ENCODE measurements at regions not wholly inside any gene's neighbourhood (a gene's known extent, or its start where the extent isn't known, plus 50 kb on each side); places are given as distances from the start of the nearest gene placed in this dataset.

- Histone ChIP-seq H3K4me3 (ENCODE audit: low read depth in 1 of 3, low read length in 3 of 3) (no peak overlapping the region), H3K27me3 (ENCODE audit: control insufficient read depth in 4 of 4, insufficient read depth in 4 of 4, low read length in 3 of 4) (peaks cover 0 to 3% (median 0%) of the 10 kb centered on the region in 4 donors), H3K4me1 (ENCODE audit: control insufficient read depth in 4 of 4, insufficient read depth in 4 of 4, low read length in 3 of 4) (no peaks in the 10 kb centered on the region), H3K27ac (ENCODE audit: low read depth in 1 of 2, low read length in 2 of 2) (no peak overlapping the region), H3K9me3 (ENCODE audit: control insufficient read depth in 4 of 4, low read length in 3 of 4) (no peaks in the 10 kb centered on the region), H3K36me3 (ENCODE audit: control insufficient read depth in 4 of 4, insufficient read depth in 3 of 4, low read depth in 1 of 4, low read length in 3 of 4) (no peaks in the 10 kb centered on the region), H3K9ac (ENCODE audit: low read depth in 1 of 2, low read length in 2 of 2) (no peak overlapping the region)
- WGBS: 80% methylated on average over 12 of the region's 12 CpGs
- no peak for TF ChIP-seq GABPA (IDR thresholded peaks at IDR 0.05 in 1 of 2, conservative IDR thresholded peaks at IDR 0.05 in 1 of 2)
- TF ChIP-seq, protein P1, sequence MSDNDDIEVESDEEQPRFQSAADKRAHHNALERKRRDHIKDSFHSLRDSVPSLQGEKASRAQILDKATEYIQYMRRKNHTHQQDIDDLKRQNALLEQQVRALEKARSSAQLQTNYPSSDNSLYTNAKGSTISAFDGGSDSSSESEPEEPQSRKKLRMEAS (IDR thresholded peaks at IDR 0.05): no peak
- TF ChIP-seq, protein P2, sequence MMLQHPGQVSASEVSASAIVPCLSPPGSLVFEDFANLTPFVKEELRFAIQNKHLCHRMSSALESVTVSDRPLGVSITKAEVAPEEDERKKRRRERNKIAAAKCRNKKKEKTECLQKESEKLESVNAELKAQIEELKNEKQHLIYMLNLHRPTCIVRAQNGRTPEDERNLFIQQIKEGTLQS (IDR thresholded peaks at IDR 0.05): no peak
- no peak for TF ChIP-seq RAD21 (IDR thresholded peaks at IDR 0.05)
- TF ChIP-seq RXRA (IDR thresholded peaks at IDR 0.05): no peak
- no peak for TF ChIP-seq SP1 (IDR thresholded peaks at IDR 0.05)
- TF ChIP-seq TAF1 (conservative IDR thresholded peaks at IDR 0.05): no peak
- no peak for TF ChIP-seq REST (IDR thresholded peaks at IDR 0.05)
- TF ChIP-seq, protein P3, sequence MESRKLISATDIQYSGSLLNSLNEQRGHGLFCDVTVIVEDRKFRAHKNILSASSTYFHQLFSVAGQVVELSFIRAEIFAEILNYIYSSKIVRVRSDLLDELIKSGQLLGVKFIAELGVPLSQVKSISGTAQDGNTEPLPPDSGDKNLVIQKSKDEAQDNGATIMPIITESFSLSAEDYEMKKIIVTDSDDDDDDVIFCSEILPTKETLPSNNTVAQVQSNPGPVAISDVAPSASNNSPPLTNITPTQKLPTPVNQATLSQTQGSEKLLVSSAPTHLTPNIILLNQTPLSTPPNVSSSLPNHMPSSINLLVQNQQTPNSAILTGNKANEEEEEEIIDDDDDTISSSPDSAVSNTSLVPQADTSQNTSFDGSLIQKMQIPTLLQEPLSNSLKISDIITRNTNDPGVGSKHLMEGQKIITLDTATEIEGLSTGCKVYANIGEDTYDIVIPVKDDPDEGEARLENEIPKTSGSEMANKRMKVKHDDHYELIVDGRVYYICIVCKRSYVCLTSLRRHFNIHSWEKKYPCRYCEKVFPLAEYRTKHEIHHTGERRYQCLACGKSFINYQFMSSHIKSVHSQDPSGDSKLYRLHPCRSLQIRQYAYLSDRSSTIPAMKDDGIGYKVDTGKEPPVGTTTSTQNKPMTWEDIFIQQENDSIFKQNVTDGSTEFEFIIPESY (IDR thresholded peaks at IDR 0.05): no peak
- no peak for TF ChIP-seq HNF4G (IDR thresholded peaks at IDR 0.05)
- no peak for TF ChIP-seq EGR1 (IDR thresholded peaks at IDR 0.05; ENCODE audit: low read depth in 2 of 2)
- TF ChIP-seq, protein P4, sequence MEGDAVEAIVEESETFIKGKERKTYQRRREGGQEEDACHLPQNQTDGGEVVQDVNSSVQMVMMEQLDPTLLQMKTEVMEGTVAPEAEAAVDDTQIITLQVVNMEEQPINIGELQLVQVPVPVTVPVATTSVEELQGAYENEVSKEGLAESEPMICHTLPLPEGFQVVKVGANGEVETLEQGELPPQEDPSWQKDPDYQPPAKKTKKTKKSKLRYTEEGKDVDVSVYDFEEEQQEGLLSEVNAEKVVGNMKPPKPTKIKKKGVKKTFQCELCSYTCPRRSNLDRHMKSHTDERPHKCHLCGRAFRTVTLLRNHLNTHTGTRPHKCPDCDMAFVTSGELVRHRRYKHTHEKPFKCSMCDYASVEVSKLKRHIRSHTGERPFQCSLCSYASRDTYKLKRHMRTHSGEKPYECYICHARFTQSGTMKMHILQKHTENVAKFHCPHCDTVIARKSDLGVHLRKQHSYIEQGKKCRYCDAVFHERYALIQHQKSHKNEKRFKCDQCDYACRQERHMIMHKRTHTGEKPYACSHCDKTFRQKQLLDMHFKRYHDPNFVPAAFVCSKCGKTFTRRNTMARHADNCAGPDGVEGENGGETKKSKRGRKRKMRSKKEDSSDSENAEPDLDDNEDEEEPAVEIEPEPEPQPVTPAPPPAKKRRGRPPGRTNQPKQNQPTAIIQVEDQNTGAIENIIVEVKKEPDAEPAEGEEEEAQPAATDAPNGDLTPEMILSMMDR (IDR thresholded peaks at IDR 0.05; ENCODE audit: low read depth, low read length, missing input control): no peak
- TF ChIP-seq YY1 (IDR thresholded peaks at IDR 0.05): no peak
- no peak for TF ChIP-seq FOXA2 (IDR thresholded peaks at IDR 0.05)
- no peak for TF ChIP-seq NR2F2 (IDR thresholded peaks at IDR 0.05)
- DNase-seq (ENCODE audit: low spot score): no peak
Observed at GRCh38 chr1:36606641-36607262, 124.0 kb upstream of the CSF3R start.

Measured in liver (tissue), 8 donors.